Bronchial epithelial cell (primary cell): ENCODE measurements at regions not wholly inside any gene's neighbourhood (a gene's known extent, or its start where the extent isn't known, plus 50 kb on each side); places are given as distances from the start of the nearest gene placed in this dataset.
"Not testable (repeated sequence)": the region's sequence is repeated elsewhere in the genome, so short reads cannot be mapped to it uniquely, and the experiment has no call there.

ENCODE experiments used
- DNase-seq: peaks from one replicate; pipeline ENCODE4 v3.0.0-alpha.2; 2010; ENCODE audit warnings: low read depth
- FAIRE-seq: peaks from 2 replicates; lab custom pipeline; 2011; peaks lifted over from hg19 to GRCh38; lab: Jason Lieb, UNC
- H3K27me3 ChIP-seq: 2 replicates; pipeline ENCODE4 v1.5.1; 2011; ENCODE audit warnings: low read length; ENCODE audit not compliant: control insufficient read depth, insufficient read depth
- H3K36me3 ChIP-seq: 2 replicates; pipeline ENCODE4 v1.5.1; 2011; ENCODE audit warnings: low read length; ENCODE audit not compliant: control insufficient read depth, insufficient read depth
- H3K4me3 ChIP-seq: 2 replicates; pipeline ENCODE4 v1.5.1; 2011; ENCODE audit warnings: mild to moderate bottlenecking, low read depth, low read length, control low read depth
- CTCF ChIP-seq: IDR thresholded peaks from 2 replicates; pipeline ENCODE4 v1.5.1; 2011; ENCODE audit warnings: mild to moderate bottlenecking, moderate library complexity, low read length, control low read depth, inconsistent platforms; ENCODE audit not compliant: insufficient read depth, severe bottlenecking

- Histone ChIP-seq H3K36me3 (no peaks in the 10 kb centered on the region), H3K27me3 (no peaks in the 10 kb centered on the region), H3K4me3 (no peak overlapping the region)
- no peak for TF ChIP-seq CTCF
- no peak for DNase-seq
- FAIRE-seq, result no peak
Observed at GRCh38 chr11:42819126-42819525, 492.7 kb upstream of the API5 start.

- not testable (repeated sequence) for H3K4me3 ChIP-seq, FAIRE-seq
Observed at GRCh38 chr11:42822188-42822587, 489.6 kb upstream of the API5 start.

GRCh38 chr11:42823546-42823945 lies 488.2 kb upstream of the API5 start:
- Histone ChIP-seq H3K36me3 (no peaks in the 10 kb centered on the region), H3K4me3 (no peak overlapping the region), H3K27me3 (no peaks in the 10 kb centered on the region)
- peak; percentile 62 for FAIRE-seq
- no peak for DNase-seq
- TF ChIP-seq CTCF, result no peak

More at GRCh38 chr11:42822188-42822587, 489.6 kb upstream of the API5 start:
- H3K36me3 ChIP-seq, DNase-seq, H3K27me3 ChIP-seq: not testable (repeated sequence)

- no peaks in the 10 kb centered on the region for H3K27me3 ChIP-seq
- no peak for TF ChIP-seq CTCF
- DNase-seq, result no peak
- no peak overlapping the region for H3K4me3 ChIP-seq
- FAIRE-seq, result no peak
- no peaks in the 10 kb centered on the region for H3K36me3 ChIP-seq
Observed at GRCh38 chr11:42824067-42824466, 487.7 kb upstream of the API5 start.

- DNase-seq (no peak), FAIRE-seq (no peak)
- no peaks in the 10 kb centered on the region for H3K27me3 ChIP-seq
- no peaks in the 10 kb centered on the region for H3K36me3 ChIP-seq
- no peak for TF ChIP-seq CTCF
- H3K4me3 ChIP-seq, result no peak overlapping the region
Observed at GRCh38 chr11:42825598-42825997, 486.2 kb upstream of the API5 start.

GRCh38 chr11:42827845-42828244 lies 484.0 kb upstream of the API5 start:
- DNase-seq (no peak), FAIRE-seq (no peak)
- no peak for TF ChIP-seq CTCF
- H3K4me3 ChIP-seq, result no peak overlapping the region
- no peaks in the 10 kb centered on the region for H3K36me3 ChIP-seq
- H3K27me3 ChIP-seq, result no peaks in the 10 kb centered on the region
